SK-N-SH (cell line): ENCODE measurements at regions not wholly inside any gene's neighbourhood (a gene's known extent, or its start where the extent isn't known, plus 50 kb on each side); places are given as distances from the start of the nearest gene placed in this dataset.

Experiments used
- CTCF ChIA-PET: fragments of 300-600, 350-600 bp; formaldehyde crosslinking; extraction: SDS; loops from one replicate; lab custom pipeline; 2021; lab: Yijun Ruan, JAX
- POLR2A ChIA-PET: fragments of 350-600 bp; sonication (Branson Sonifier 250); formaldehyde crosslinking; extraction: SDS; loops from one replicate; lab custom pipeline; 2020; ENCODE audit warnings: antibody characterized with exemption, inconsistent platforms; lab: Yijun Ruan, JAX
- DNase-seq: peaks from one replicate; pipeline ENCODE4 v3.0.0; 2012
- H2AFZ ChIP-seq: fragments of 200-600 bp; sonication (generic); 2 replicates; pipeline ENCODE4 v1.8.1; 2016; ENCODE audit warnings: antibody characterized with exemption, mild to moderate bottlenecking, low read depth
- H3F3A ChIP-seq: fragments of 200-600 bp; sonication (generic); replicated peaks from 2 replicates; pipeline ENCODE3; 2016; ENCODE audit warnings: antibody characterized with exemption, mild to moderate bottlenecking; ENCODE audit not compliant: insufficient read depth
- H3K27ac ChIP-seq, 2 experiments: fragments of 200-500 bp in 1 of 2; fragments of 200-600 bp in 1 of 2; sonication (Bioruptor generic) in 1 of 2; sonication (generic), shearing (Covaris generic) in 1 of 2; 2 replicates each; pipeline versions ENCODE4 v1.5.1 to v1.6.1; 2014 to 2016; ENCODE audit warnings: low read depth in 2 of 2, inconsistent platforms in 1 of 2, low read length in 1 of 2, mild to moderate bottlenecking in 1 of 2, mixed read lengths in 1 of 2
- H3K27me3 ChIP-seq: fragments of 200-600 bp; sonication (generic), shearing (Covaris generic); 2 replicates; pipeline ENCODE4 v1.6.1; 2016; ENCODE audit warnings: mixed run types; ENCODE audit not compliant: insufficient read depth
- H3K36me3 ChIP-seq, 2 experiments: fragments of 200-500 bp in 1 of 2; fragments of 200-600 bp in 1 of 2; sonication (Bioruptor generic) in 1 of 2; sonication (generic) in 1 of 2; replicated peaks in 1 of 2; 2 replicates each; pipeline versions ENCODE3 to v1.5.1; 2014 to 2016; ENCODE audit warnings: low read length in 1 of 2, mild to moderate bottlenecking in 1 of 2; ENCODE audit not compliant: insufficient read depth in 2 of 2, control insufficient read depth in 1 of 2
- H3K4me1 ChIP-seq, 2 experiments: fragments of 200-500 bp in 1 of 2; fragments of 200-600 bp in 1 of 2; sonication (Bioruptor generic) in 1 of 2; sonication (generic), shearing (Covaris generic) in 1 of 2; 2 replicates each; pipeline versions ENCODE4 v1.5.1 to v1.6.1; 2014 to 2016; ENCODE audit warnings: low read depth in 1 of 2, low read length in 1 of 2, mixed run types in 1 of 2; ENCODE audit not compliant: insufficient read depth in 2 of 2, control insufficient read depth in 1 of 2
- H3K4me2 ChIP-seq: fragments of 200-600 bp; sonication (generic), shearing (Covaris generic); 2 replicates; pipeline ENCODE4 v1.6.1; 2017; ENCODE audit warnings: mixed run types
- H3K4me3 ChIP-seq, 2 experiments: fragments of 200-500 bp in 1 of 2; fragments of 200-600 bp in 1 of 2; sonication (Bioruptor generic) in 1 of 2; sonication (generic), shearing (Covaris generic) in 1 of 2; 2 replicates each; pipeline versions ENCODE4 v1.5.1 to v1.8.1; 2014 to 2016; ENCODE audit warnings: low read depth in 2 of 2, inconsistent platforms in 1 of 2, low read length in 1 of 2, mild to moderate bottlenecking in 1 of 2, mixed read lengths in 1 of 2, moderate library complexity in 1 of 2
- H3K79me2 ChIP-seq: fragments of 200-600 bp; sonication (generic); 2 replicates; pipeline ENCODE4 v1.8.1; 2017; ENCODE audit warnings: mild to moderate bottlenecking; ENCODE audit not compliant: insufficient read depth
- H3K9ac ChIP-seq: fragments of 200-600 bp; sonication (generic); 2 replicates; pipeline ENCODE4 v1.6.1; 2017; ENCODE audit warnings: mixed run types
- H3K9me2 ChIP-seq: fragments of 200-600 bp; sonication (generic); 2 replicates; pipeline ENCODE4 v1.6.1; 2017; ENCODE audit warnings: mixed run types
- H3K9me3 ChIP-seq: fragments of 200-600 bp; sonication (generic); 2 replicates; pipeline ENCODE4 v1.6.1; 2017; ENCODE audit warnings: mixed run types, mild to moderate bottlenecking, moderate library complexity
- H4K20me1 ChIP-seq: fragments of 200-600 bp; sonication (generic); 2 replicates; pipeline ENCODE4 v1.6.1; 2017; ENCODE audit warnings: mild to moderate bottlenecking, mixed run types; ENCODE audit not compliant: insufficient read depth
- ELF1 ChIP-seq: IDR thresholded peaks from 2 replicates; pipeline ENCODE4 v1.4.0; 2012
- EP300 ChIP-seq, 2 experiments: IDR thresholded peaks; 2 replicates each; pipeline versions ENCODE4 v1.4.0 to v1.6.1; 2012; ENCODE audit warnings: borderline replicate concordance in 1 of 2, low read depth in 1 of 2, low read length in 1 of 2
- FOSL2 ChIP-seq: IDR thresholded peaks from 2 replicates; pipeline ENCODE4 v1.4.0; 2012; ENCODE audit warnings: low read depth, mild to moderate bottlenecking, moderate library complexity, borderline replicate concordance
- FOXM1 ChIP-seq: IDR thresholded peaks from 2 replicates; pipeline ENCODE4 v1.4.0; 2012; ENCODE audit warnings: low read depth, mild to moderate bottlenecking
- JUND ChIP-seq: IDR thresholded peaks from 2 replicates; pipeline ENCODE4 v1.4.0; 2012
- MAX ChIP-seq: IDR thresholded peaks from 2 replicates; pipeline ENCODE4 v1.4.0; 2012; ENCODE audit warnings: low read depth
- MEF2A ChIP-seq: IDR thresholded peaks from 2 replicates; pipeline ENCODE4 v1.4.0; 2012; ENCODE audit warnings: low read depth, borderline replicate concordance
- PBX3 ChIP-seq: IDR thresholded peaks from 2 replicates; pipeline ENCODE4; 2012
- POLR2AphosphoS5 ChIP-seq: IDR thresholded peaks from 2 replicates; pipeline ENCODE4 v1.6.1; 2012; ENCODE audit warnings: low read depth, low read length
- RAD21 ChIP-seq: IDR thresholded peaks from 2 replicates; pipeline ENCODE4 v1.6.1; 2012; ENCODE audit warnings: mild to moderate bottlenecking, low read length
- RCOR1 ChIP-seq: fragments of 150-350 bp; IDR thresholded peaks from 2 replicates; pipeline ENCODE4 v1.6.1; 2017; ENCODE audit warnings: antibody characterized with exemption, low read length
- REST ChIP-seq: IDR thresholded peaks from 2 replicates; pipeline ENCODE4 v1.6.1; 2012; ENCODE audit warnings: mild to moderate bottlenecking, low read depth, low read length, moderate library complexity
- RFX5 ChIP-seq: IDR thresholded peaks from 2 replicates; pipeline ENCODE4 v1.6.1; 2012; ENCODE audit warnings: mild to moderate bottlenecking, improper control_type of control experiment, low read length
- RXRA ChIP-seq: IDR thresholded peaks from 2 replicates; pipeline ENCODE4 v1.4.0; 2012; ENCODE audit warnings: low read depth, mild to moderate bottlenecking, borderline replicate concordance
- SIN3A ChIP-seq: IDR thresholded peaks from 2 replicates; pipeline ENCODE4 v1.6.1; 2012; ENCODE audit warnings: low read depth, mild to moderate bottlenecking, low read length, moderate library complexity, borderline replicate concordance
- SMC3 ChIP-seq: IDR thresholded peaks from 2 replicates; pipeline ENCODE4 v1.6.1; 2012; ENCODE audit warnings: low read depth, low read length, improper control_type of control experiment
- TAF1 ChIP-seq: IDR thresholded peaks from 2 replicates; pipeline ENCODE4 v1.6.1; 2012; ENCODE audit warnings: low read depth, mild to moderate bottlenecking, low read length, moderate library complexity, borderline replicate concordance
- TEAD4 ChIP-seq: IDR thresholded peaks from 2 replicates; pipeline ENCODE4 v1.4.0; 2012; ENCODE audit warnings: mild to moderate bottlenecking, borderline replicate concordance; ENCODE audit not compliant: insufficient read depth
- USF2 ChIP-seq: fragments of 150-350 bp; IDR thresholded peaks from 2 replicates; pipeline ENCODE4 v1.6.1; 2017; ENCODE audit warnings: antibody characterized with exemption, low read length, low read depth, borderline replicate concordance
- YY1 ChIP-seq: IDR thresholded peaks from 2 replicates; pipeline ENCODE4 v1.4.0; 2012; ENCODE audit warnings: low read depth, mild to moderate bottlenecking
- WGBS: methylation state at CpG from one replicate; pipeline ENCODE4 v1.1.6; 2017; ENCODE audit warnings: low lambda C conversion rate; 5-methylcytosine and 5-hydroxymethylcytosine counted together

- no peaks in the 10 kb centered on the region for H3K9me2 ChIP-seq
- WGBS: 90% methylated on average over 12 of the region's 12 CpGs
- H3K27ac ChIP-seq: no peak overlapping the region
- CTCF ChIA-PET: interaction anchor here (0.6 kb wide), 1 partner anchor 582 kb away, joined by 3 read pairs; no protein-coding TSS in a partner anchor
- no peak overlapping the region for H3K4me3 ChIP-seq
- no peak for TF ChIP-seq USF2
- TF ChIP-seq RAD21: no peak
- no peak for TF ChIP-seq REST
- TF ChIP-seq EP300 (IDR thresholded peaks at IDR 0.05; ENCODE audit: borderline replicate concordance in 1 of 2, low read depth in 1 of 2, low read length in 1 of 2): no peak
- TF ChIP-seq POLR2AphosphoS5: no peak
- no peak for TF ChIP-seq ELF1
- TF ChIP-seq, all 33 proteins: peak for 0
- H3K36me3 ChIP-seq: no peaks in the 10 kb centered on the region
- H4K20me1 ChIP-seq: no peaks in the 10 kb centered on the region
- H3F3A ChIP-seq: no peaks in the 10 kb centered on the region
- H3K9ac ChIP-seq: no peak overlapping the region
- no peak for DNase-seq
- POLR2A ChIA-PET: no interaction called here
- no peaks in the 10 kb centered on the region for H3K79me2 ChIP-seq
- no peak overlapping the region for H3K4me2 ChIP-seq
- no peaks in the 10 kb centered on the region for H3K27me3 ChIP-seq
- H3K4me1 ChIP-seq: peaks cover 3 to 16% of the 10 kb centered on the region in 2 experiments; a peak in 3 of 4 replicates
- no peaks in the 10 kb centered on the region for H3K9me3 ChIP-seq
- no peak overlapping the region for H2AFZ ChIP-seq
Observed at GRCh38 chr6:139472351-139473015, 98.0 kb upstream of the CITED2 start.

- CTCF ChIA-PET: no interaction called here
- H3F3A ChIP-seq: no peaks in the 10 kb centered on the region
Observed at GRCh38 chr6:139470997-139471396, 96.5 kb upstream of the CITED2 start.

More at GRCh38 chr6:139470997-139471396, 96.5 kb upstream of the CITED2 start:
- DNase-seq: no peak
- Histone ChIP-seq H3K27ac (no peak overlapping the region), H3K27me3 (no peaks in the 10 kb centered on the region), H3K79me2 (no peaks in the 10 kb centered on the region), H3K4me2 (no peak overlapping the region), H3K9me3 (no peaks in the 10 kb centered on the region), H3K4me1 (peaks cover 3 to 16% of the 10 kb centered on the region in 2 experiments; a peak in 3 of 4 replicates), H3K36me3 (no peaks in the 10 kb centered on the region), H2AFZ (no peak overlapping the region), H3K9ac (no peak overlapping the region), H3K9me2 (no peaks in the 10 kb centered on the region), H4K20me1 (no peaks in the 10 kb centered on the region), H3K4me3 (no peak overlapping the region)
- 72% methylated on average over 8 of the region's 8 CpGs for WGBS
- POLR2A ChIA-PET: no interaction called here
- no peak for TF ChIP-seq PBX3
- TF ChIP-seq FOXM1: no peak
- no peak for TF ChIP-seq YY1
- TF ChIP-seq RFX5: no peak
- TF ChIP-seq SIN3A: no peak
- TF ChIP-seq JUND: no peak
- no peak for TF ChIP-seq RCOR1
- no peak for TF ChIP-seq TEAD4
- TF ChIP-seq SMC3: no peak
- no peak for TF ChIP-seq MAX
- TF ChIP-seq ELF1: no peak
- TF ChIP-seq RXRA: no peak
- no peak for TF ChIP-seq TAF1
- no peak for TF ChIP-seq MEF2A
- no peak for TF ChIP-seq EP300 (IDR thresholded peaks at IDR 0.05; ENCODE audit: borderline replicate concordance in 1 of 2, low read depth in 1 of 2, low read length in 1 of 2)
- no peak for TF ChIP-seq FOSL2
